ENCODE measurements at regions not wholly inside any gene's neighbourhood (a gene's known extent, or its start where the extent isn't known, plus 50 kb on each side); places are given as distances from the start of the nearest gene placed in this dataset.
"Not testable (repeated sequence)": the region's sequence is repeated elsewhere in the genome, so short reads cannot be mapped to it uniquely, and the experiment has no call there.

- Histone ChIP-seq H4K20me1 (ENCODE audit: control insufficient read depth, extremely low read depth, insufficient read depth, low read length) (no peaks in the 10 kb centered on the region), H3K4me2 (ENCODE audit: extremely low read depth, insufficient read depth, low read length) (no peak overlapping the region), H2AFZ (ENCODE audit: low read length) (no peak overlapping the region), H3K9me3 (ENCODE audit: control insufficient read depth, insufficient read depth, low read depth, low read length) (no peaks in the 10 kb centered on the region), H3K27me3 (ENCODE audit: control insufficient read depth, insufficient read depth, low read length) (no peaks in the 10 kb centered on the region), H3K4me3 (replicated peaks in 1 of 4; ENCODE audit: control extremely low read depth in 1 of 4, insufficient read depth in 1 of 4, low read depth in 3 of 4, low read length in 4 of 4) (no peak overlapping the region), H3K79me2 (ENCODE audit: control insufficient read depth, insufficient read depth, low read length) (no peaks in the 10 kb centered on the region), H3K4me1 (ENCODE audit: control insufficient read depth, extremely low read depth, insufficient read depth, low read length) (no peaks in the 10 kb centered on the region), H3K27ac (ENCODE audit: insufficient read depth, low read length) (no peak overlapping the region), H3K9ac (ENCODE audit: insufficient read depth, low read length) (no peak overlapping the region), H3K36me3 (ENCODE audit: control insufficient read depth, insufficient read depth, low read length) (no peaks in the 10 kb centered on the region)
- TF ChIP-seq CTCF (conservative IDR thresholded peaks at IDR 0.05 in 1 of 2, IDR thresholded peaks at IDR 0.05 in 1 of 2; ENCODE audit: low read depth in 1 of 2, low read length in 2 of 2), result no peak
- TF ChIP-seq EZH2 (IDR thresholded peaks at IDR 0.05; ENCODE audit: low read length, missing control alignments), result no peak
- peak; percentile 56 to 84 for DNase-seq (ENCODE audit: low read depth in 2 of 2)
Observed at GRCh38 chr10:18886102-18886501, 162.5 kb upstream of the MALRD1 start.

- no peaks in the 10 kb centered on the region for H3K4me1 ChIP-seq (ENCODE audit: control insufficient read depth, extremely low read depth, insufficient read depth, low read length)
- no peaks in the 10 kb centered on the region for H3K27me3 ChIP-seq (ENCODE audit: control insufficient read depth, insufficient read depth, low read length)
- no peaks in the 10 kb centered on the region for H4K20me1 ChIP-seq (ENCODE audit: control insufficient read depth, extremely low read depth, insufficient read depth, low read length)
- DNase-seq (ENCODE audit: low read depth in 2 of 2), result peak; percentile 32 to 40
- H3K36me3 ChIP-seq (ENCODE audit: control insufficient read depth, insufficient read depth, low read length), result no peaks in the 10 kb centered on the region
- H3K79me2 ChIP-seq (ENCODE audit: control insufficient read depth, insufficient read depth, low read length), result no peaks in the 10 kb centered on the region
- H3K27ac ChIP-seq (ENCODE audit: insufficient read depth, low read length), result no peak overlapping the region
- H3K9ac ChIP-seq (ENCODE audit: insufficient read depth, low read length), result no peak overlapping the region
- no peaks in the 10 kb centered on the region for H3K9me3 ChIP-seq (ENCODE audit: control insufficient read depth, insufficient read depth, low read depth, low read length)
- TF ChIP-seq EZH2 (IDR thresholded peaks at IDR 0.05; ENCODE audit: low read length, missing control alignments), result no peak
- no peak for TF ChIP-seq CTCF (conservative IDR thresholded peaks at IDR 0.05 in 1 of 2, IDR thresholded peaks at IDR 0.05 in 1 of 2; ENCODE audit: low read depth in 1 of 2, low read length in 2 of 2)
- no peak overlapping the region for H3K4me2 ChIP-seq (ENCODE audit: extremely low read depth, insufficient read depth, low read length)
- no peak overlapping the region for H3K4me3 ChIP-seq (replicated peaks in 1 of 4; ENCODE audit: control extremely low read depth in 1 of 4, insufficient read depth in 1 of 4, low read depth in 3 of 4, low read length in 4 of 4)
- no peak overlapping the region for H2AFZ ChIP-seq (ENCODE audit: low read length)
Observed at GRCh38 chr10:18906636-18907035, 142.0 kb upstream of the MALRD1 start.

- H4K20me1 ChIP-seq (ENCODE audit: control insufficient read depth, extremely low read depth, insufficient read depth, low read length); H2AFZ ChIP-seq (ENCODE audit: low read length); H3K9me3 ChIP-seq (ENCODE audit: control insufficient read depth, insufficient read depth, low read depth, low read length); DNase-seq (ENCODE audit: low read depth in 2 of 2); H3K4me1 ChIP-seq (ENCODE audit: control insufficient read depth, extremely low read depth, insufficient read depth, low read length); H3K79me2 ChIP-seq (ENCODE audit: control insufficient read depth, insufficient read depth, low read length); H3K4me2 ChIP-seq (ENCODE audit: extremely low read depth, insufficient read depth, low read length); H3K36me3 ChIP-seq (ENCODE audit: control insufficient read depth, insufficient read depth, low read length); H3K27ac ChIP-seq (ENCODE audit: insufficient read depth, low read length); H3K9ac ChIP-seq (ENCODE audit: insufficient read depth, low read length); H3K4me3 ChIP-seq (replicated peaks in 1 of 4; ENCODE audit: control extremely low read depth in 1 of 4, insufficient read depth in 1 of 4, low read depth in 3 of 4, low read length in 4 of 4); H3K27me3 ChIP-seq (ENCODE audit: control insufficient read depth, insufficient read depth, low read length): not testable (repeated sequence)
Observed at GRCh38 chr10:18917431-18917830, 131.2 kb upstream of the MALRD1 start.

All from fibroblast of lung (primary cell).